Omental fat pad (tissue), 3 donors: ENCODE measurements at regions not wholly inside any gene's neighbourhood (a gene's known extent, or its start where the extent isn't known, plus 50 kb on each side); places are given as distances from the start of the nearest gene placed in this dataset.

Experiments
- ATAC-seq: fragments of 150-250 bp; one replicate; pipeline ENCODE4 v1.9.1; 2016; ENCODE audit warnings: mild to moderate bottlenecking, moderate library complexity; ENCODE audit not compliant: low FRiP score
- DNase-seq: peaks from one replicate; pipeline ENCODE4 v3.0.0-alpha.2; 2019; ENCODE audit warnings: low spot score
- CTCF ChIP-seq, 3 donors: fragments of 450-650 bp; IDR thresholded peaks; one replicate each; pipeline ENCODE4 v1.5.1; 2016 to 2017; ENCODE audit warnings: antibody characterized with exemption in 3 of 3, mild to moderate bottlenecking in 3 of 3, moderate library complexity in 2 of 3

DNA sequence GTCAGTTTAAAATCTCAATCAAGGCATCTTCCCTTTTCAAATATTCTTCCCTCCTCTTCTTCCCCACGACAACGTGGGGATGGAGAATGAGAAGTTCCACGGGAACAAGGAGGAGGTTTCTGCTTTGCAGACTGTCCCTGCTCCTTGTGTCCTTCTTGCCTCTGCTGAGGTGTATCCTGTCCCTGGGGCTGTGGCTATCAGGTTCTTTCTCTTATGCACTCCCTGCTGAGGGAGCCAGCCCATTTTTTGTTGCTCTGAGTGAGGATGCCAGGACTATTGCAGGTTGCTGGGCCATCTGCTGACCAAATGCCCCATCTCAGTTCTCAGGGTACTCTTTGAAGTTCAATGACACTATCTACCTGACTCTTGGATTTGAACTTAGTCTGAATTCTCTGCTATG lies 533.6 kb downstream of the RNF144B start:
- TF ChIP-seq CTCF (IDR thresholded peaks at IDR 0.05), result no peak
- DNase-seq (no peak), ATAC-seq (no peak)

- DNase-seq (no peak), ATAC-seq (no peak)
- TF ChIP-seq CTCF (IDR thresholded peaks at IDR 0.05), result no peak
Measured at GRCh38 chr6:18931086-18931485, 543.9 kb downstream of the RNF144B start.

DNA sequence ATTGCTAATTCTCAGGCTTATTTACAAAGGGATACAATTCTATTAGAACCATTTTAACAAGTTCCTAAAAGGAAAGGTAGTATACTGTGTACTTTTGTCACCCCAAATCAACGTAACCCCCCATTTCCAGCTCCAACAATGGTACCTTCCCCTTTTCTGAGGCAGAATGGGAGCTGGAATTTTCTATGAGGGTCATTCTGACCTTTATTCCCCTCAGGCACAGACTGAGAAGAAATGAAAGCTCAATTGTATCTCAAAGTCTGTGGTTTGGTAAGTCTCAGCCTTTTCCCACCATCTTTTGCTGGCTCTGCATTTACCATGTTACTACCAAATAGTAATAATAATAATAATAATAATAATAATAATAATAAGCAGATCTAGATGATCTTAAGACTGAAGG lies 571.0 kb downstream of the RNF144B start:
- ATAC-seq, result no peak
- no peak for DNase-seq

GRCh38 chr6:18961566-18961965 lies 574.4 kb downstream of the RNF144B start:
- no peak for ATAC-seq
- TF ChIP-seq CTCF (IDR thresholded peaks at IDR 0.05), result no peak
- no peak for DNase-seq

More for the DNA sequence above, 571.0 kb downstream of the RNF144B start:
- TF ChIP-seq CTCF (IDR thresholded peaks at IDR 0.05), result no peak

DNA sequence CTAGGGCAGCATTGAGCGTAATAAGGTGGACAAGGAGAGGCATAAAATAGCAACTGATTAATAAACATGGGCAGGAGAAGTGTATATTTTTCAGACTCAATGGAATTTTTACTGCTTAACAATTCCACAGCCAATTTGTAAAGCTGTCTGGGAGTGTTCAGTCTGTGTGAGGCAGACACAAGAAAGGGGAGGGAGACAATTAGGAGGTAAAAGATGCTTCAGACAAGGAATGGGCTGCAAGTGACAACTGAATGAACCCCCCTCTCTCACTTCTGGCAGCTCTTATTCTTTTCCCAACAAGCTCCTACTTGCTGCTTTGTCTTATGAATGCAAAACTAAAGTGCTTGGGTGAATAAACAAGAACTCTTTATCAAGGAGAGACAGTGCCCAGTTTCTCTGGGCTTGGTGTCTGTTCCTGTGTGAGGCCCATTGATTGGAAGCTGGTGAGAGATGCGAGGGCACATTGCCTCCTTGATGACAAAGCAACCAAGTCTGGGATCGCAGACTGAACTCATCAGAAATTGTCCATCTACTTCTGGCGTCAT lies 575.3 kb downstream of the RNF144B start:
- no peak for TF ChIP-seq CTCF (IDR thresholded peaks at IDR 0.05)
- DNase-seq, result no peak

DNA sequence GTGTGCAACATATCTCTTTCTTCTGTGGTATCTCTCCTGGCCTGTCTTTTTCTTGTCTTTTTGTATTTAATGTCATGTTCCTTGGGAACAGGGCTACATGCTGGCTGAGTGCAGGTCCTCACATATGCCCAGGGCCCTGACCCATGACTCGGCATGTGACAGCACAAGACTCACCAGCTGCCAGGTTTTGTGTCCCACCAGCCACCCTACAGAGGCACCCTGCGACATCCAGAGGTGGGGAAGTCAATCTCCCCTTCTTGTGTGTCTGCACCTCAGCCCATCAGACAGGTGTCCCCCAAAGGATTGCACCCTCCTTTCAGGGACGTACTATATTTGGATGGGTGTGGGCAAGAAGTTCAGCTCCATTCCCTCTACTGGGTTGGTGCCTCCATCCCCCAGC lies 576.3 kb downstream of the RNF144B start:
- ATAC-seq (no peak), DNase-seq (no peak)
- TF ChIP-seq CTCF (IDR thresholded peaks at IDR 0.05), result no peak

More for the DNA sequence above, 575.3 kb downstream of the RNF144B start:
- ATAC-seq, result no peak

DNA sequence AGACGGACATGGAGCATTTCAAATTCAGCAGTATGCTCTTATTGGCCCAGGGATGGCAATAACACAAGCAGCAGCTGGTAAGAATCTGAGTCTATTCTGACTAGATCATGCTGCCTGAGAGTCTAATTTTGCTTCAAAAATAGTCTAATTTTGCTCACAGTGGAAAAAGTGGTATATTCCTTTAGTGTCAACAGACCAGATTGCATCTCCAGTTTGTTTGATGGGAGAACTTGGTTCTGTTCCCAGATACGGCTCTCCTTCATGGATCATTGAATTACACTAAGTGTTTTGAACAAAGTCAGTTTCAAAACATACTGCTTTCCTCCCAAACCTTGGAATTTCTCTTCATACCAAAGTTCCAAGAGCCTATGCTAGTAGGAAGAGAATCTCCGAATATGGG lies 586.1 kb downstream of the RNF144B start:
- DNase-seq (no peak), ATAC-seq (no peak)
- no peak for TF ChIP-seq CTCF (IDR thresholded peaks at IDR 0.05)
